ENCODE measurements at regions not wholly inside any gene's neighbourhood (a gene's known extent, or its start where the extent isn't known, plus 50 kb on each side); places are given as distances from the start of the nearest gene placed in this dataset.

DNA sequence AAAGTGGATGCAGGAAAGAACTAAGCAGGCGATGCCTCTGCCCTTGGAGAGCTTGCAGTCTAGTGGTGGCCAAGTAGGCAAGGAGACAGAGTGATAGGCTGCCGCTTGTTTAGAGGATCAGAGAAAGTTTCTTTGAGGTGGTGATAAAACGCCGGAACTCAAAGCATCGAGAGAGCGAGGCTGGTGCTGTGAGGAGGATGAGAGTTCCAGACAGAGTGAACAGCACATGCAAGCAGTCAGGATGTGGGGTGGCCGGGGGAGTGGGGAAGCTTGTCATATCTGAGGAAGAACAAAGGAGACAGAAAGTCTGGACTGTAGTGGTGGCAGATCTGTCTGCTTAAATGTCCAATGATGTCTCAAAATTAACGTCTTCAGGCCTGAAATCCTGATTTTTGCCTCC is 319.7 kb downstream of the SNAPC1 start:
- H3K36me3 Mint-ChIP-seq (ENCODE audit: low read depth) = peaks cover 7% of the 10 kb centered on the region
- H3K4me1 Mint-ChIP-seq = peaks cover 6% of the 10 kb centered on the region
- no peak overlapping the region for H3K27ac Mint-ChIP-seq
- DNase-seq = no peak
- H3K9me3 Mint-ChIP-seq = peaks cover 14% of the 10 kb centered on the region
- no peaks in the 10 kb centered on the region for H3K27me3 Mint-ChIP-seq (ENCODE audit: low read depth, poor library complexity)
- TF ChIP-seq, protein P1, sequence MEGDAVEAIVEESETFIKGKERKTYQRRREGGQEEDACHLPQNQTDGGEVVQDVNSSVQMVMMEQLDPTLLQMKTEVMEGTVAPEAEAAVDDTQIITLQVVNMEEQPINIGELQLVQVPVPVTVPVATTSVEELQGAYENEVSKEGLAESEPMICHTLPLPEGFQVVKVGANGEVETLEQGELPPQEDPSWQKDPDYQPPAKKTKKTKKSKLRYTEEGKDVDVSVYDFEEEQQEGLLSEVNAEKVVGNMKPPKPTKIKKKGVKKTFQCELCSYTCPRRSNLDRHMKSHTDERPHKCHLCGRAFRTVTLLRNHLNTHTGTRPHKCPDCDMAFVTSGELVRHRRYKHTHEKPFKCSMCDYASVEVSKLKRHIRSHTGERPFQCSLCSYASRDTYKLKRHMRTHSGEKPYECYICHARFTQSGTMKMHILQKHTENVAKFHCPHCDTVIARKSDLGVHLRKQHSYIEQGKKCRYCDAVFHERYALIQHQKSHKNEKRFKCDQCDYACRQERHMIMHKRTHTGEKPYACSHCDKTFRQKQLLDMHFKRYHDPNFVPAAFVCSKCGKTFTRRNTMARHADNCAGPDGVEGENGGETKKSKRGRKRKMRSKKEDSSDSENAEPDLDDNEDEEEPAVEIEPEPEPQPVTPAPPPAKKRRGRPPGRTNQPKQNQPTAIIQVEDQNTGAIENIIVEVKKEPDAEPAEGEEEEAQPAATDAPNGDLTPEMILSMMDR (IDR thresholded peaks at IDR 0.05) = no peak
- H3K4me3 Mint-ChIP-seq = no peak overlapping the region

DNA sequence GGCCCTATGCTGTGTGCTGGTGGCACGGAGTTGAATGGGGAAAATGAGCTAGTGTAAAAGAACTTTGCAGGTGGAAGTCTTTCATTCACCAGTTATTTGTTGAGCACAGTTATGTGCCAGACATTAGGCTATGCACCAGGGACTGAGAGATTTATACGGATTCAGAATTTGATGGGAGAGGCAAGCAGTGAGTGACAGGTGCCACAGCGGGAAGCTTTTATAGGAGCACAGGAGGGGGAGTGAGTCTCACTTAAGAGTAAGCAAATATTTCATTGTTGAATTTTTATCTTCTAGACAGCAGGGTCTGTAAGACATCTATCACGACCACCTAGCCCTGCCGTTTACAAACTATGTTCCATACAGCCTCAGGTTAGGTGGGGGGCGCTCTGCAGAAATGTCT is 320.6 kb downstream of the SNAPC1 start:
- no peak for DNase-seq
- Mint-ChIP-seq H3K4me1 (no peaks in the 10 kb centered on the region), H3K27ac (no peak overlapping the region), H3K9me3 (peaks cover 14% of the 10 kb centered on the region), H3K36me3 (ENCODE audit: low read depth) (peaks cover 7% of the 10 kb centered on the region), H3K4me3 (no peak overlapping the region), H3K27me3 (ENCODE audit: low read depth, poor library complexity) (no peaks in the 10 kb centered on the region)
- TF ChIP-seq, protein P1 (IDR thresholded peaks at IDR 0.05) = no peak

DNA sequence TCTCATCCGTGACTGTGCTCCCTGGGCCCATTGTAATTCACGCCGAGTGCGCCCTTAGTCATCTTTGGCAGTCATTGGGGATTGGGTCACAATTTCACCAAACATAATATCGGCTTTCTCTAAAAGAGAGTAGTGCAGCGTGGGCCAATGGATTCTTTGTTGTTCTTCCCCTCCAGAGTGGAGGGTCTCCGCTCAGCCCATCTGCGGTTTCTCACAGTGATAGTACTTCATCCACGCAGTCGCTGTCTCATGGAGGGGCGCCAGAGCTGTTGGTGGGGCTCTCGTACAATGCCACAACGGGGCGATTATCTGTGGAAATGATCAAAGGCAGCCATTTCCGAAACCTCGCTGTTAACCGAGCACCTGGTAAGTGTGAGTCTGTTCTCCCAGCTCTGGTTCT is 321.8 kb downstream of the SNAPC1 start:
- H3K9me3 Mint-ChIP-seq = peaks cover 14% of the 10 kb centered on the region

DNA sequence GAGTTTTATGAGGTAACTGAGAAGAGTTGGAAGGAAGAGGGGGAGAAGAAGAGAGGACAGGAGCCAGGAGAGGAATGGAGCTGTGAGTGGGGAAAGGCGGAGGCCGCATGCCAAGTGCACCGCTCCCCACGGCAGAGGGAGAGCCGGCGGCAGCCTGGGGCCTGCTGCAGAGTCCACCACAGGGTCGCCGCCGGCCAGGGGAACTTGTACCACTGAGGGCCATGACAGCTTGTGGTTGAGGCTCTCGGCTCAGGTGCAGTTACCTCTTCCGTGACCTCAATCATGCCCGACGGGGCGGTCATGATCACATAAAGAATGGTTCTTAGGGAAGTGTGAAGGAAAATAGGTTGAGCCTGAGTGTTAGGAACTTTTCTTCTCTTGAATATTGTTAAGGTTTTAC is 325.0 kb downstream of the SNAPC1 start:
- Mint-ChIP-seq H3K36me3 (ENCODE audit: low read depth) (peaks cover 7% of the 10 kb centered on the region), H3K4me1 (no peaks in the 10 kb centered on the region), H3K4me3 (no peak overlapping the region), H3K27ac (no peak overlapping the region), H3K27me3 (ENCODE audit: low read depth, poor library complexity) (no peaks in the 10 kb centered on the region), H3K9me3 (peaks cover 14% of the 10 kb centered on the region)
- no peak for DNase-seq
- TF ChIP-seq, protein P1 (IDR thresholded peaks at IDR 0.05) = no peak

More for the DNA sequence above, 321.8 kb downstream of the SNAPC1 start:
- TF ChIP-seq, protein P1 (IDR thresholded peaks at IDR 0.05) = no peak
- H3K27me3 Mint-ChIP-seq (ENCODE audit: low read depth, poor library complexity) = no peaks in the 10 kb centered on the region
- H3K27ac Mint-ChIP-seq = no peak overlapping the region
- H3K36me3 Mint-ChIP-seq (ENCODE audit: low read depth) = peaks cover 7% of the 10 kb centered on the region
- DNase-seq = no peak
- H3K4me1 Mint-ChIP-seq = no peaks in the 10 kb centered on the region
- no peak overlapping the region for H3K4me3 Mint-ChIP-seq

DNA sequence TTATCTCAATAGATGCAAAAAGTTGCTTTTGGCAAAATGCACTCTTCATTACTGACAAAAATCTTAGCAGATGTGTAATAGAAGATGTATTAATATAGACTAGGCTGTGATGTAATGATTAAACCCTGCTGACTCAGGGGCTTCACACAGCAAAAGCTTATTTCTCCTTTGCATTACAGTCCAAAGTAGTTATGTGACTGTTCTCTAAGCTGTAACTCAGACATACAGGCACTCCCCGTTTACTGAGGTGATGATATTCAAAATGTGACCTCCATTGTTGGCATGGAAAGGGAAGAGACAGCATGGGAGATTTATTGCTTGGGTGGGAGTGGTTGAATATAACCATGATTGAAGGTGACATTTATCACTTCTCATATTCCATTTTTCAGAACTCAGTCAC is 331.5 kb downstream of the SNAPC1 start:
- TF ChIP-seq, protein P1 (IDR thresholded peaks at IDR 0.05) = no peak
- H3K4me1 Mint-ChIP-seq = peaks cover 13% of the 10 kb centered on the region
- DNase-seq = no peak
- H3K27ac Mint-ChIP-seq = no peak overlapping the region
- no peaks in the 10 kb centered on the region for H3K36me3 Mint-ChIP-seq (ENCODE audit: low read depth)
- H3K27me3 Mint-ChIP-seq (ENCODE audit: low read depth, poor library complexity) = peaks cover 4% of the 10 kb centered on the region
- H3K9me3 Mint-ChIP-seq = peaks cover 13% of the 10 kb centered on the region
- H3K4me3 Mint-ChIP-seq = no peak overlapping the region

DNA sequence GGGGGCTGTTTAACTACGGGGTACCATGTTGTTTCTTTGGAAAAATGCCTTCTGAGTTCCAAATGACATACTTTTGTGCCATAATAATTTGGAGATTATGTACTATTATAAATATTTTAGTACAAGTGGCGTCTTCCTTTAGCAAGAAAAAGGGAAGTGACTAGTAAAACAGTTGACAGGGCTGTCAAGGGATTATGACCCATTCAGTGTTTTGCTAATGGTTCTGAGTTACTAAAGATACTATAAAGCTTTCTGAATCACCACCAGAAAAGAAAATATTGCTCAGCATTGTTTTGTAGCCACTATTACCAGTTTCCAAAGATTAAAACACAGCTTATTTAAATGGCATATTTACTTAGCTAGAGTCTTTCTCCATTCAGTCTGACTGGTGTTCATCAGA is 334.9 kb downstream of the SNAPC1 start:
- TF ChIP-seq, protein P1 (IDR thresholded peaks at IDR 0.05) = no peak
- no peak for DNase-seq
- peaks cover 13% of the 10 kb centered on the region for H3K9me3 Mint-ChIP-seq
- H3K27ac Mint-ChIP-seq = no peak overlapping the region
- peaks cover 4% of the 10 kb centered on the region for H3K27me3 Mint-ChIP-seq (ENCODE audit: low read depth, poor library complexity)
- H3K36me3 Mint-ChIP-seq (ENCODE audit: low read depth) = no peaks in the 10 kb centered on the region
- H3K4me3 Mint-ChIP-seq = no peak overlapping the region
- H3K4me1 Mint-ChIP-seq = peaks cover 13% of the 10 kb centered on the region
